GM19238 (cell line): ENCODE measurements at regions not wholly inside any gene's neighbourhood (a gene's known extent, or its start where the extent isn't known, plus 50 kb on each side); places are given as distances from the start of the nearest gene placed in this dataset.
"Not testable (repeated sequence)": the region's sequence is repeated elsewhere in the genome, so short reads cannot be mapped to it uniquely, and the experiment has no call there.

Experiments used
- DNase-seq: peaks from one replicate; pipeline ENCODE4 v3.0.0; 2011; ENCODE audit warnings: low spot score; ENCODE audit not compliant: insufficient read length

- no peak for DNase-seq
Measured at GRCh38 chr21:14686466-14687267, 140.6 kb upstream of the SAMSN1 start.

- no peak for DNase-seq
Measured at GRCh38 chr21:14685568-14685967, 139.5 kb upstream of the SAMSN1 start.

GRCh38 chr21:14684071-14684470 lies 138.0 kb upstream of the SAMSN1 start:
- no peak for DNase-seq

DNA sequence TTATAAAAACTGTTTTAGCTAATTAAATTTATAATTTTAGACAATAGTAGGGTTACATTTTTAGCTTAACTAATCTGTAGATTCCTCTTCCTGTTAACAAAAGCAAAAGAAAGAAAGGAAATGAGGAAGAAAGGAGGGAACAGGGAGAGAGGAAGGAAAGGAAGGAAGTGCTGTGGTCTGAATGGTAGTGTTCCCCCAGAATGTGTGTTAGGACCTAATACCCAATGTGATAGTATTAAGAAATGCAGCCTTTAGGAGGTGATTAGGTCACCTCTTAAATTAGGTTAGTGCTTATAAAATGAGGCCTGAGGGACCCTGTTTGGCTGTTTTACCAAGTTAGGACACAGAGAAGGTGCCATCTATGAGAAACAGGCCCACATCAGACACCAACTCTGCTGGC lies 136.9 kb upstream of the SAMSN1 start:
- no peak for DNase-seq

DNA sequence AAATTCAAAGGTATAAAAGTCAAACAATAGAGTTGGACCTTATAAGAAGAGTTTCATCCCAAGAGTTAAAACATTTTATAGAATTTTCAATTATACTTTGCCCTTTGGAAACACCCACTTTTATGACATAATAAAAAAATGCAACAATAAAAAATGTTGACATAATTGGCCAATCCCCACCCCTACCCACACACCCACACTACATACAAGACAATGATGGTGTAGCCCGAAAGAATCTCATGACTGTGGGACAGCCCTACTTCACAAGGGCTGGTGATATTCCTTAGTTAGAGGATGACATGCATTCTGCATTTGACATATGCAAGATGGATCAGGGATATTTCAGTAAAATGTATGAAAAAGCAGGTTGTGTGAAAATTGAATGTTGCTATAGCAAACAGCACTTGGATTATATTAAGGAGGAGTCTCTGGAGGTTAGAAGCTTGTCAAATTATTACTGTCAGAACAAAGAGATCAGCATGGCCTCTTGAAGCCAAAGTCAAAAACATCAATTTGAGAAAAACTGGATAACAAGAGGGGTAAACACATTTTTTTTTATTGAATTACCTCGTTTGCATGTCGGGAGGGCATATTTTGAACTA lies 133.0 kb upstream of the SAMSN1 start:
- DNase-seq, result no peak

- no peak for DNase-seq
Measured at GRCh38 chr21:14677639-14678179, 131.6 kb upstream of the SAMSN1 start.

DNA sequence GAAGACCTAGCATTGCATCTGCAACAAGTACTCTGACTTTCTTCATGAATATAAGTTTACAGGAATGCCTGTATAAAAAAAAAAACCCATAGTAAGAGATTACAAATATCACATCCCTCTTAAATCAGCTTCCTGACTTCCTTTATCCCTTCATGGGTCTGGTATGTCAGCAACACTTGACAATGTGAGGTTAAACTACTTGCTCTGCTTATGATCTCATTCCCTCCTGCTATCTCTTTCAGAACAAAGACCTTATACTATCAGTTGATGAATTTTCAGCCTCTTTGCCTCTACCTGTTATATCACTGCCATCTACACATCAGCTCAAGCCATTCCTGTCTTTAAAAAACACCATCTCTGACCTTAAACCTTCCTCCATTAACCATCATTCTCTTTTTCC lies 130.9 kb upstream of the SAMSN1 start:
- no peak for DNase-seq

GRCh38 chr21:14675774-14676530 lies 129.8 kb upstream of the SAMSN1 start:
- DNase-seq, result no peak

GRCh38 chr21:14673649-14674048 lies 127.5 kb upstream of the SAMSN1 start:
- no peak for DNase-seq

DNA sequence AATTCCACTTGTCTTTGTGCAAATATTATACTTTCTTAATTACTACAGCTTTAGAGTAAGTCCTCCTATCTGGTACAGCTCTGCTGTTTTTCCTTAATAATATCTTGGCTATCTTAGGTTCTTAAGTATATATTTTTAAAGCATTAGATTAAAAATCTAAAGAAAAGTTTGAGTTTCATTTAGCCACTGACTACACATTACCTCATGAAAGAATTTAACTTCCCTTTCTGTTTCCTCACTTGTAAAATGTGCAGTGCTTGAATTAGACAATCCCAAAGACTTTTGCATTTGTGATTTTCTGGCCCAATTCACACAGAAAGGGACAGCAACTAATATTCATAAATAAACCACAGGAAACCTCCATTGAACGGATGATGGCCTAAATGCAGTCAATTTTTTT lies 126.4 kb upstream of the SAMSN1 start:
- no peak for DNase-seq

DNA sequence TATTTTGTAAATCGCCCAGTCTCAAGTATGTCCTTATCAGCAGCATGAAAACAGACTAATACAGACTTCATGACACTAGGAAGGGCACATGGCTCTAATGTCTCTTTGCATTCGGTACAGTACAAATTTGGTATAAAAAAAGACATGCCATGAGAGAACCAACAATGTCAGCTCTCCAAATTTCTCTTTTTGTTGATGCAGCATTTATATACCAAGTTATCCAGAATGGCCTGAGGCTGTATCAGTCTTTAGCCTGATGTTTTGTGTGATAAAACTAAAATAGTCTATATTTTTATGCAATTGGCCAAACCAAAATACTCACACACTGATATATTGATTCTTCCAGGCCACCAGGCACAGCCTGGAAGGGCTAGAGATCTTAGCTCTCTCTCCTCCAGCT lies 124.3 kb upstream of the SAMSN1 start:
- DNase-seq, result no peak

DNA sequence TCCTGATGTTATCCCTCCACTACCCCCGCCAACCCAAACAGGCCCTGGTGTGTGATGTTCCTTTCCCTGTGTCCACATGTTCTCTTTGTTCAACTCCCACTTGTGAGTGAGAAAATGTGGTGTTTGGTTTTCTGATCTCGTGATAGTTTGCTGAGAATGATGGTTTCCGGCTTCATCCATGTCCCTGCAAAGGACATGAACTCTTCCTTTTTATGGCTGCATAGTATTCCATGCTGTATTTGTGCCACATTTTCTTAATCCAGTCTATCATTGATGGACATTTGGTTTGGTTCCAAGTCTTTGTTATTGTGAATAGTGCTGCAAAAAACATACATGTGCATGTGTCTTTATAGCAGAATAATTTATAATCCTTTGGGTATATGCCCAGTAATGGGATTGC lies 123.0 kb upstream of the SAMSN1 start:
- DNase-seq, result not testable (repeated sequence)

GRCh38 chr21:14657241-14658008 lies 111.3 kb upstream of the SAMSN1 start:
- no peak for DNase-seq

DNA sequence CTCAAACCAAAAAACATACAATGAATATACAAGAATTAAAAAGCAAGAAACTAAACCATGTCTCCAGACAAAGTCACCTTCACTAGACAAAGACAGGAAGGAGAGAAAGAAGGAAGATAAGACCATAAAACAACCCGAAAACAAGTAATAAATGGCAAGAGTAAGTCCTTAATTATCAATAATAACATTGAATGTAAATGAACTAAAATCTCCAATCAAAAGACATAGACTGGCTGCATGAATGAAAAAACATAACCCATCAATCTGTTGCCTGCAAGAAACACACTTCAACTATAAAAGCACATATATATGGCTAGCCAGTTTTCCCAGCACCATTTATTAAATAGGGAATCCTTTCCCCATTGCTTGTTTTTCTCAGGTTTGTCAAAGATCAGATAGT lies 100.8 kb upstream of the SAMSN1 start:
- no peak for DNase-seq

- no peak for DNase-seq
Measured at GRCh38 chr21:14645702-14646101, 99.6 kb upstream of the SAMSN1 start.

DNA sequence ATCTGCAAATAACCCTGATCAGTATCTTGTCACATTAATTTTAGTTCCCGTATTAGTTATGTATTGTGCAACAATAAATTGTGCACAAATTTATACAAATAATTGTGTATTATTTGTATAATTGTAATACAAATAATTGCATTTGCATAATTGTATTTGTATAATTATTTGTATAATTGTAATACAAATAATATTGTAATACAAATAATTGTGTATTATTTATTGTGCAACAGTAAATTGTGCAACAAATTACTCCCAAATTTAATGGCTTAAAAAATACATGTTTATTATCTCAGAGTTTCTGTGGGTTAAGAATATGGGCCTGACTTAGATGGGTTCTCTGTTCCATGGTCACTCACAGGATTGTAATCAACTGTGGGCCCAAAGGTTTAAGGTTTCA lies 86.2 kb upstream of the SAMSN1 start:
- no peak for DNase-seq

DNA sequence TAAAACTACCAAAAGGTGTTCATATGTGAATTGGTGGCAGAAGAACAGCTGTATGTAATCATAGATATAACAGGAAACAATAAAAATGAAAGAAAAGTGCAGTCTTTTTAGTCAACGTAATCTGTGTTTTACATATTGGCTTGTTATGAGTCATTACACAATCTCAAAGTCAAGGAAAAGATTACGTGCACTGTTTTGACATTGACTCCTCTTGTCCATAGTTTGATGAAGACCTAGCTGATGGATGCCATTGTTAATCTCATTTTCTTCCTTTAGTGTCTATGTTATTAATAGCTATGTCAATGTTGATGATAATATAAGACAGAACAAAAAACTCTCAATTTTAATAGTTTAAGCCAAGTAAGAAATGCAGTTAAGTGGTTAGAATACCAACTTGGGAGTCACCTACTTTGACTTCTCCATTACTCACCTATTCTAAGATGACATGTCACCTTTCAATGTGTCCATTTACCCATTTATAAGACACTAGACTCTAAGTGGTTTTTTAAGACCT lies 84.5 kb upstream of the SAMSN1 start:
- DNase-seq, result no peak

DNA sequence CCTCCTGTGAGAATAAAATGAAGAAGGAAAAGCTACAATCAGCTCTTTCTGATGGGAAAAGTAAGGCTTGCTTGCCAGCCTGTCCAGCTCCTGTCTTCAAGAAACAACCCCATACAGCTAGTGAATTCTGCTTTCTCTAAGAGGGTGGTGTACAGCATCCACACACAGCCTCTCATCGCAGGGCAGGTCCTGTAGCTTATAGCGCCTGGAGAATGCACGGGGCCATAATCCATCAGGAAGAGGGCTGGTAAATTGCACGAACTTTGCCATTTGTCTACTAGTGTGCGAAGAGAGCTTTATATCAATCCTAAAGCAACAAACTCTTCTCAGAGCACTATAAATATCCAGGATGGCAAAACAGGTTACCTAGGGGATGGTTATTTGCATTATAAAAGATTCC lies 83.3 kb upstream of the SAMSN1 start:
- DNase-seq, result no peak

- DNase-seq, result not testable (repeated sequence)
Measured at GRCh38 chr21:14623079-14623478, 77.0 kb upstream of the SAMSN1 start.

DNA sequence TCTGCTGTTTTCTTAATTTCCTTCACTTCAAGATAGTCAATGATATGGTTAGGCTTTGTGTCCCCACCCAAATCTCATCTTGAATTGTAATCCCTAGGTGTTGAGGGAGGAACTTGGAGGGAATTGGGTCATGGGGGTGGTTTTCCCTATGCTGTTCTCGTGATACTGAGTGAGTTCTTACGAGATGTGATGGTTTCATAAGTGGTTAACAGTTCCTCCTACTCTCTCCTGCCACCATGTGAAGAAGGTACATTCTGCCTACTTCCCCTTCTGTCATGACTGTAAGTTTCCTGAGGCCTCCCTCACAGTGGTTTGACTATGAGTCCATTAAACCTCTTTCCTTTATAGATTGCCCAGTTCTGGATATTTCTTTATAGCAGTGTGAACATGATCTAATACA lies 74.0 kb upstream of the SAMSN1 start:
- no peak for DNase-seq

- DNase-seq, result no peak
Measured at GRCh38 chr21:14617871-14618270, 71.8 kb upstream of the SAMSN1 start.
